OCI-LY1 (cell line): ENCODE measurements at regions not wholly inside any gene's neighbourhood (a gene's known extent, or its start where the extent isn't known, plus 50 kb on each side); places are given as distances from the start of the nearest gene placed in this dataset.

ENCODE experiments used
- H2AFZ ChIP-seq: fragments of 200-600 bp; sonication (generic), shearing (Covaris generic); 2 replicates; pipeline ENCODE4 v1.6.0; 2014; ENCODE audit warnings: antibody characterized with exemption, mild to moderate bottlenecking, low read length
- H3F3A ChIP-seq: fragments of 200-600 bp; sonication (generic), shearing (Covaris generic); 2 replicates; pipeline ENCODE4 v1.6.0; 2014; ENCODE audit warnings: mild to moderate bottlenecking, antibody characterized with exemption, low read length, moderate library complexity; ENCODE audit not compliant: insufficient read depth
- H3K27ac ChIP-seq: fragments of 200-600 bp; sonication (generic); 2 replicates; pipeline ENCODE4 v1.5.1; 2014; ENCODE audit warnings: low read length, mixed run types, mild to moderate bottlenecking, low read depth; ENCODE audit not compliant: poor library complexity, severe bottlenecking
- H3K27me3 ChIP-seq: fragments of 200-600 bp; sonication (generic); 2 replicates; pipeline ENCODE4 v1.6.0; 2014; ENCODE audit warnings: antibody characterized with exemption, mild to moderate bottlenecking, low read length, moderate library complexity; ENCODE audit not compliant: insufficient read depth
- H3K36me3 ChIP-seq: fragments of 200-600 bp; sonication (generic); 2 replicates; pipeline ENCODE4 v1.6.1; 2014; ENCODE audit warnings: mild to moderate bottlenecking, antibody characterized with exemption, low read length, moderate library complexity, mixed read lengths; ENCODE audit not compliant: insufficient read depth
- H3K4me1 ChIP-seq: fragments of 200-600 bp; sonication (generic); 2 replicates; pipeline ENCODE4 v1.5.1; 2014; ENCODE audit warnings: mild to moderate bottlenecking, low read length, moderate library complexity; ENCODE audit not compliant: insufficient read depth, severe bottlenecking
- H3K4me2 ChIP-seq: fragments of 200-600 bp; sonication (generic), shearing (Covaris generic); 2 replicates; pipeline ENCODE4 v1.6.1; 2014; ENCODE audit warnings: low read length
- H3K4me3 ChIP-seq: fragments of 200-600 bp; sonication (generic); 2 replicates; pipeline ENCODE4 v1.5.1; 2014; ENCODE audit warnings: low read length, low read depth, mild to moderate bottlenecking, mixed read lengths; ENCODE audit not compliant: poor library complexity, severe bottlenecking
- H3K79me2 ChIP-seq: fragments of 200-600 bp; shearing (Covaris generic); 2 replicates; pipeline ENCODE4 v1.6.1; 2016; ENCODE audit warnings: mixed run types, low read length, mixed read lengths; ENCODE audit not compliant: insufficient read depth
- H3K9ac ChIP-seq: fragments of 200-600 bp; sonication (generic), shearing (Covaris generic); 2 replicates; pipeline ENCODE4 v1.6.1; 2014; ENCODE audit warnings: mild to moderate bottlenecking, low read length, mixed read lengths
- H3K9me2 ChIP-seq: fragments of 200-600 bp; sonication (generic), shearing (Covaris generic); 2 replicates; pipeline ENCODE4 v1.6.1; 2014; ENCODE audit warnings: low read depth, mild to moderate bottlenecking, low read length, mixed read lengths
- H3K9me3 ChIP-seq: fragments of 200-600 bp; shearing (Covaris generic); 2 replicates; pipeline ENCODE4 v1.6.1; 2014; ENCODE audit warnings: low read length, mixed read lengths
- H4K20me1 ChIP-seq: fragments of 200-600 bp; sonication (generic), shearing (Covaris generic); 2 replicates; pipeline ENCODE4 v1.6.0; 2016; ENCODE audit warnings: mild to moderate bottlenecking, low read length; ENCODE audit not compliant: insufficient read depth
- CTCF ChIP-seq: fragments of 200-600 bp; sonication (generic), shearing (Covaris generic); IDR thresholded peaks from 2 replicates; pipeline ENCODE4 v1.5.1; 2017; ENCODE audit warnings: mild to moderate bottlenecking, antibody characterized with exemption, low read length, moderate library complexity, mixed read lengths
- EZH2 ChIP-seq: fragments of 200-600 bp; sonication (generic), shearing (Covaris generic); IDR thresholded peaks from 2 replicates; pipeline ENCODE4 v1.8.0; 2017; ENCODE audit warnings: borderline replicate concordance, mixed run types, mild to moderate bottlenecking, antibody characterized with exemption, low read length, moderate library complexity, mixed read lengths

- H2AFZ ChIP-seq = no peak overlapping the region
- H3K9ac ChIP-seq = no peak overlapping the region
- peaks cover 11% of the 10 kb centered on the region; the same call in 1 of the 2 replicates for H3K27me3 ChIP-seq
- TF ChIP-seq CTCF (no peak), EZH2 (no peak)
- H3K4me2 ChIP-seq = no peak overlapping the region
- no peaks in the 10 kb centered on the region for H3K9me2 ChIP-seq
- no peaks in the 10 kb centered on the region for H3K4me1 ChIP-seq
- H3K4me3 ChIP-seq = no peak overlapping the region
- no peaks in the 10 kb centered on the region; the same call in 1 of the 2 replicates for H3K36me3 ChIP-seq
- no peaks in the 10 kb centered on the region for H3K79me2 ChIP-seq
- no peaks in the 10 kb centered on the region; the same call in 1 of the 2 replicates for H3K9me3 ChIP-seq
- H3F3A ChIP-seq = no peaks in the 10 kb centered on the region
- H3K27ac ChIP-seq = no peak overlapping the region
- H4K20me1 ChIP-seq = no peaks in the 10 kb centered on the region
Measured at GRCh38 chr1:4277598-4277997, 376.8 kb upstream of the AJAP1 start.

GRCh38 chr1:4284976-4285375 lies 369.4 kb upstream of the AJAP1 start:
- H2AFZ ChIP-seq = no peak overlapping the region
- H3K9me2 ChIP-seq = no peaks in the 10 kb centered on the region
- H3K36me3 ChIP-seq = no peaks in the 10 kb centered on the region
- no peaks in the 10 kb centered on the region for H3K79me2 ChIP-seq
- H3K27ac ChIP-seq = no peak overlapping the region
- no peak overlapping the region for H3K4me2 ChIP-seq
- H4K20me1 ChIP-seq = no peaks in the 10 kb centered on the region
- no peaks in the 10 kb centered on the region for H3K27me3 ChIP-seq
- no peak overlapping the region for H3K9ac ChIP-seq
- TF ChIP-seq CTCF (no peak), EZH2 (no peak)
- H3K4me1 ChIP-seq = no peaks in the 10 kb centered on the region
- H3K9me3 ChIP-seq = peaks cover under 1% of the 10 kb centered on the region; the same call in 1 of the 2 replicates
- H3F3A ChIP-seq = no peaks in the 10 kb centered on the region
- no peak overlapping the region for H3K4me3 ChIP-seq

- H2AFZ ChIP-seq = no peak overlapping the region
- no peak overlapping the region for H3K4me2 ChIP-seq
- no peak overlapping the region for H3K4me3 ChIP-seq
- peaks cover 6% of the 10 kb centered on the region; the same call in 1 of the 2 replicates for H3K27me3 ChIP-seq
- no peak overlapping the region for H3K9ac ChIP-seq
- H3K36me3 ChIP-seq = no peaks in the 10 kb centered on the region
- H3K27ac ChIP-seq = no peak overlapping the region
- no peaks in the 10 kb centered on the region for H3K9me2 ChIP-seq
- H4K20me1 ChIP-seq = no peaks in the 10 kb centered on the region
- peaks cover 3% of the 10 kb centered on the region; the same call in 1 of the 2 replicates for H3K9me3 ChIP-seq
- no peaks in the 10 kb centered on the region for H3K79me2 ChIP-seq
- TF ChIP-seq EZH2 = no peak
- no peak for TF ChIP-seq CTCF
- no peaks in the 10 kb centered on the region for H3F3A ChIP-seq
- no peaks in the 10 kb centered on the region for H3K4me1 ChIP-seq
Measured at GRCh38 chr1:4292861-4293260, 361.5 kb upstream of the AJAP1 start.
